ENCODE measurements at regions not wholly inside any gene's neighbourhood (a gene's known extent, or its start where the extent isn't known, plus 50 kb on each side); places are given as distances from the start of the nearest gene placed in this dataset.

DNA sequence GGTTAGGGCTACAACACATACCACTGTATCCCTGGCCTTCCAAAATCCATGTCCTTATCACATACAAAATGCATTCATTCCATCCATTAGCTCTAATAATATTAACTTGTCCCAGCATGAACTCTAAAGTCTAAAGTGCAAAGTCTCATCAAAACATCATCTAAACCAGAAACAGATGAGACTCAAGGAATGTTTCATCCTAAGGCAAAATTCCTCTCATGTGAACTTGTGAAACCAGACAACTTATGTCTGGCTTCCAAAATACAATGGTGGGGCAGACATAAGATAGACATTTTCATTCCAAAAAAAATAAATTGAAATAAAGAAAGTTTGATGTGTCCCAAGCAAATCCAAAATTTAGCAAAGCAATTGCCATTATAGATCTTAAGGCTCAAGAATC is 257.4 kb downstream of the HTR1B start:
- TF ChIP-seq, protein P1, sequence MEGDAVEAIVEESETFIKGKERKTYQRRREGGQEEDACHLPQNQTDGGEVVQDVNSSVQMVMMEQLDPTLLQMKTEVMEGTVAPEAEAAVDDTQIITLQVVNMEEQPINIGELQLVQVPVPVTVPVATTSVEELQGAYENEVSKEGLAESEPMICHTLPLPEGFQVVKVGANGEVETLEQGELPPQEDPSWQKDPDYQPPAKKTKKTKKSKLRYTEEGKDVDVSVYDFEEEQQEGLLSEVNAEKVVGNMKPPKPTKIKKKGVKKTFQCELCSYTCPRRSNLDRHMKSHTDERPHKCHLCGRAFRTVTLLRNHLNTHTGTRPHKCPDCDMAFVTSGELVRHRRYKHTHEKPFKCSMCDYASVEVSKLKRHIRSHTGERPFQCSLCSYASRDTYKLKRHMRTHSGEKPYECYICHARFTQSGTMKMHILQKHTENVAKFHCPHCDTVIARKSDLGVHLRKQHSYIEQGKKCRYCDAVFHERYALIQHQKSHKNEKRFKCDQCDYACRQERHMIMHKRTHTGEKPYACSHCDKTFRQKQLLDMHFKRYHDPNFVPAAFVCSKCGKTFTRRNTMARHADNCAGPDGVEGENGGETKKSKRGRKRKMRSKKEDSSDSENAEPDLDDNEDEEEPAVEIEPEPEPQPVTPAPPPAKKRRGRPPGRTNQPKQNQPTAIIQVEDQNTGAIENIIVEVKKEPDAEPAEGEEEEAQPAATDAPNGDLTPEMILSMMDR (IDR thresholded peaks at IDR 0.05), result no peak
- no peak overlapping the region for H3K4me3 ChIP-seq
- no peak for DNase-seq (ENCODE audit: low spot score)

DNA sequence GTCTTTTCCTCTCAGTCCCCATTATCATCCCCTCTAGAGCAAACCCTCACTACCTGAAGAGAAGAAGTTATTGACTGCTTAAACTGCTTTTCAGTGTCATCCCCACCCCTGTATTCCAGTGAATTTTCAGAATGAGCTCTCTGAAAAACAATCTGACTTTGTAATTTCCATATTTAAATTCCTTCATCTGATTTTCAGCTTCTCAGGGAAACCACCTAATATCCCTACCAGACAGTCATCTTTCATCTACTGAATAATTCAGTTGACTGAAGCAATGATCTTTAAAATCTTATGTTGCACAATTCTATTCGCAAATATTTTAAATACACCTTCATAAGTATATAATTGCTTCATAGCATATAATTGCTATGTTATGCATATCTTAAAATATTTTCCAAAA is 258.7 kb downstream of the HTR1B start:
- no peak overlapping the region for H3K27ac ChIP-seq
- DNase-seq (ENCODE audit: low spot score), result no peak
- TF ChIP-seq, protein P1 (IDR thresholded peaks at IDR 0.05), result no peak
- no peak overlapping the region for H3K4me3 ChIP-seq

More for the DNA sequence above, 257.4 kb downstream of the HTR1B start:
- H3K27ac ChIP-seq, result no peak overlapping the region

DNA sequence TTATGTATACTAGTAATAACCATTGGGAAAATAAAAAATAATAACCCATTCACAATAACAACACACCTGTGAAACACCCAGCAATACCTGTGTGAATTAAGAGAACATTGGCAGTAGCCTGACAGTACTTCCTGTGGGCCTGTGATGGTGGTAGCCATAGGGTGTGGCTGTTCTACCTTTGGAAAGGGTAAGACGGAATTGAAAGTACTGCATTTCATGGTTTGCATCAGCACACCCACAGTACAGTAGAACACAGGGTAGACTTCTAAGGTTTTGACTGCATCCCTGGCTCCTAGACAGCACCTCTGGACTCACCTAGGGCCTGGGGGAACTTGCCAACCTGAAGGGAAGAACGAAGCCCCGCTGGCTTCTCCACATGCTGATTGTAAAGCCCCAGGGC is 279.8 kb downstream of the HTR1B start:
- Histone ChIP-seq H3K27ac (no peak overlapping the region), H3K4me3 (no peak overlapping the region)
- TF ChIP-seq, protein P1 (IDR thresholded peaks at IDR 0.05), result no peak
- DNase-seq (ENCODE audit: low spot score), result no peak

DNA sequence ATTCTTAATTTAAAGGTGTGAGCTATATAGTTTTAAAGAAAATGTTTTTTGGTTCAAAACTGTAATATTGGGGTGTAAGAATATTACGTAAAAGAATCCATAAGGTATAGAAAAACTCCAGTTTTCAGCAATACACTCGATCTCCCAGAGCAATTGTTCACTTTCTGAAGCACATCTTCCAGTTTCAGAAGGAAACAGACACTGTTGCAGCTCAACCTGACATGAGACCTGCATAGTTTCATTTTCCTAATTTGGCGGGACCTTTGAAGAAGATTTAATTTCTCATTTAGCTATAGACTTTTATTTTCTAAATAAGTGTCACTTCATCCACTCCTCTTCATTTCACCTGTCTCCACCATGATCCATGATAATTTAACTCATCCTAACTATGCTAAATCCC is 281.5 kb downstream of the HTR1B start:
- Histone ChIP-seq H3K4me3 (no peak overlapping the region), H3K27ac (no peak overlapping the region)
- TF ChIP-seq, protein P1 (IDR thresholded peaks at IDR 0.05), result no peak
- no peak for DNase-seq (ENCODE audit: low spot score)

DNA sequence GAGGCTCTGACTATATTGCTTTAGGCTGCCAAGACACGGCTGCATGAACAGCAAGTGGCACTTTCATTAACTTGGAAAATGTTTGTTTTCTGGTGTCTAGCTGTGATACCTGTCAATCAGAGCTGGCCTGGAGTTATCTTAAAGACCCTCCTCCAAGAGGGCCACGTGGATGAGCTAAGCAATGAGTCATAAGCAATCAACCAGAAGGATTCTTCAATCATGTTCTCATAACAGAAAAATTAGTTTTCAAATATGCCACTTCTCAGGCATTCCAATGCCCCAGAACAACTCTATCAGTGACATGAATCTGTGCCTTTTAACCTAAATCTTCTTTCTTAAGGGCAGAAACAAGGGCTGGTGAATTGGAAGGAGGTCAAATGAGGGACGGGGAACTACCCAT is 283.0 kb downstream of the HTR1B start:
- no peak overlapping the region for H3K27ac ChIP-seq
- TF ChIP-seq, protein P1 (IDR thresholded peaks at IDR 0.05), result no peak
- no peak for DNase-seq (ENCODE audit: low spot score)
- no peak overlapping the region for H3K4me3 ChIP-seq

DNA sequence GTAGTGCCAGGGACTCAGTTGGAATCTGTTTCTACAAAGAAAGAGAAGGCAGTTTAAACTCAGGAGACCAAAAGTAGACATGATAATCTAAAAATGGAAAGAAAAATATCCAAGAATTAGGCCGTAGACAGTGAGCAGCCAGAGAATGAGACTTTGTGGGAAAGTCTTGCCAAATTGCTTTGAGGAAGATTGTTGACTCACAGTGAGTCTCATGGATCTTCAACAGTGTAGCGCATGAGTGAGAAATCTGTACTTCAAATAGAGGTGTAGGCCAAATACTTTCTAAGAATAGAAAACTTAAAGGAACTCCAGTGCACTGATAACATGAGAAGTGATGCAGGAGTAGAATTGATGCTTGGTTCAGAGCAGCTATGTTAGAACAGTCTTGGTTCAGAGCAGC is 284.5 kb downstream of the HTR1B start:
- Histone ChIP-seq H3K4me3 (no peak overlapping the region), H3K27ac (no peak overlapping the region)
- DNase-seq (ENCODE audit: low spot score), result no peak
- TF ChIP-seq, protein P1 (IDR thresholded peaks at IDR 0.05), result no peak

DNA sequence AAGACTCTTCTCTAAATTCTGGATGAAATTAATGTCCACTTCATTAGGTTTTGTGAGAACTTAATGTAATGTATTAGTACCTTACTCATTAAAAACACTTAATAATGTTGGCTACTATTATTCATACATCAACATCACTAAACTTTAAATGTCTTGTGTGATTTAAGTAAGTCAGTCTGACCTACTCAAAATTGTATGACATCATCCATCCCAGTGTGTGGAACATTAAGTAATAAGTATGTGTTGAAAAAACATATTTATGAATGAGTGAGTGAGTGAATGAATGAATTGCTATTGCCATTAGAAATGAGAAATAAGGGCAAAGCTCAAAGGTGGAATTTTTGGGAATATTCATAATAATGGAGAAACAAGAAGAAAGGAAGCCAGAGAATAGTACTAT is 285.8 kb downstream of the HTR1B start:
- TF ChIP-seq, protein P1 (IDR thresholded peaks at IDR 0.05), result no peak
- no peak overlapping the region for H3K4me3 ChIP-seq
- no peak for DNase-seq (ENCODE audit: low spot score)

More for the DNA sequence above, 285.8 kb downstream of the HTR1B start:
- H3K27ac ChIP-seq, result no peak overlapping the region
